Endothelial cell of hepatic sinusoid (primary cell): ENCODE measurements at regions not wholly inside any gene's neighbourhood (a gene's known extent, or its start where the extent isn't known, plus 50 kb on each side); places are given as distances from the start of the nearest gene placed in this dataset.

Experiments used
- in situ Hi-C: cut with HindIII; loops from 2 replicates; pipeline ENCODE4 v1.10.0; 2017; ENCODE audit warnings: low sequenced_read_pairs

DNA sequence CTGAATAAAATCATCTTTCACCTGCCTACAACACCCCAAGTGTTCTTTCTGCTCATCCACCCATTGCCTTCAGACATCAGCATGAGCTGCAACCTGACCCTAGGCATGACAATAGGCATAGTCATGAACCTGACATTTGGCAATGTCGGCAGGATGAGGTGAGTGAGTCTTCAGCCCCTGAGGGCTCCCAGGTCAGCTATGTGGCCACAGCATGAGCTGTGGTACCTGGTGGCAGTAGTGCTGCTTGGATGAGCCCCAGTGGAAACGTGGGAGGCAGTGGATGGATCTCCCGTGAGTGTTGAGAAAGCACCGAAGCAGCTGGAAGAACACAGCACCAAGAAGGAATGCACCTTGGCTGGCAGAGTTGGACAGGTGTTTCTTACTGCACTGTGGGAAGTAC lies 334.8 kb upstream of the FAR2 start:
- in situ Hi-C loops: no loop called here

DNA sequence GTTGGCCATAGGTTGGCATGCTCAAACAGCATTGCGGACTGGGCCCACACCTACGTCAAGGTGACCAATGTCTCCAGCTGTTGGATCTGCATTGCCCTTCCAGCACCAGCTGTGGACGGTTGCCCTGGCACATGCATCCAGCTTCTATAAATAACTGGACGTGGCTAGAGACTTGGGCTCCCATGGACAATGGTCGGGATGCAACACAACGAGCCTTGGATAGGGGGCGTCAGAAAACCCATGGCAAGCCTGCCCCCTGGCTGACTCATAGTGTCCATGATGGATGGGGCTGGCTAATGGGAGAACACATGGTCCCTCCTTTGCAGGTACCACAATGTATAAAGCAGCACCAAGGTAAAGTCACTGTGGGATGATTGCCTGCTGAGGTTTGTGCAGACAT lies 331.6 kb upstream of the FAR2 start:
- in situ Hi-C loops: no loop called here

DNA sequence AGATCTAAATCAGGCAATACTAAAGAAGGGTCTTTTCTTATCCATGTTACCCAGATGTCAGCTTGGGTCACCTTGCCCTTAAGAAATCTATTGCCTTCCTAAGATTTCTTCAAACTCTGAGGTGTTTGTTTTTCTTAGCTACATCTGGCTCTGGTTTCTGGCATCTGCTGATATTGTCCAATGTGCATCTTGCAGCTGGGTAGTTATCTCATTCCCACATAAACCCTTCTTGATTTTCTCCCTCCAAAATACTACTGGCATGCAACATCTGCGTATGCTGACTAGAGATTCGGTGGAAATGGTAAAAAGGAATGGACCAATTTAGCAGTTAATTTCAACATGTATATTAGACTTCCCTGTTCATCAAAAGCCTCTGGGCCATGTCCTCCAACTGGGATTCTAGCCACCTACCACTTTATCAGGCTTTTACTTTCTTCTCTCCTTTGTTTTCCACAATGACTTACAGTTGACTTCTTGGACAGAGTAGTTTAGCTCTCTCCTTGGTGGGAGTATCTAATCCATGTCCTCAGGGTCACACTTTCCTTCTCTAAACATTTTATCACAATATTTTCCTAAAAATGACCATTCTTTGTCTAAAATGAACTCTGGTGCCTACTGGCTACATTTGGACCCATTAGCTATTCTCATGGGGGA lies 324.8 kb upstream of the FAR2 start:
- in situ Hi-C loops: no loop called here

DNA sequence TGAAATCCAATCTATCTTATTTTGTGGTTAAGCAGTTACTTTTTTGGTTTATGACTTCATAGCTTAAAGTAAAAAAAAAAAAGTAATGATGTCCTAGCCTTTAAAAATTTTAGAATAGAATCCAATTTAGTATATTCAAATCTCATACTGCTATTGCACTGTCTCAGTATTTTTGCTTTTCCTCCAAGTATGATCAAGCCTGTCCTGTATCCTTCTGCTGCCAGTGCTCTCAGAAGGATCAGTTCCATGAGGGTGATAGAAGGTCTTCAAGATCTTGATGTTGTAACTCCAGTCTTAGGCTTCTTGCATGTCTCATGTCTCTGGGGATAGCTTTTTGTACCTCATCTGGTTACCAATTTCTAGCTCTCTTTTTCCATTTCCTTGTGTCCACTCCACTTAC lies 324.2 kb upstream of the FAR2 start:
- in situ Hi-C loops: no loop called here

DNA sequence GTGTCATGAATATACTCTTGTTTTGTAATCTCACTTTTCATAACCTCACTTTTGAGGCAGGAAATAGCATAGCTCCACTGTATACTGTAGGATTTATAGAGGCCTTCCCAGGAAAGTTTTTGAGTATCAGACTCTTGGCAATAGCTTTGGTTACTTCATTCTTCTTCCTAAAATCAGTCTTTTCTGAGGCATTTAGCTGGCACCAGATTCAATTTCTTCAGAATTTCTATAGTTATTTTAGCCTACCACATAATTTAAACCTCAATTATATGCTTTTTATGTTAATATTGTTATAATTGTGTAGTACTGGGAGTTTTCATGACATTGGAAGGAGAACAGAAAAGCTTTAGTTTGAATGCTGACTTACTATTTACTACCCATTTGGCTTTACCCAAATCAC lies 322.3 kb upstream of the FAR2 start:
- in situ Hi-C loops: no loop called here

DNA sequence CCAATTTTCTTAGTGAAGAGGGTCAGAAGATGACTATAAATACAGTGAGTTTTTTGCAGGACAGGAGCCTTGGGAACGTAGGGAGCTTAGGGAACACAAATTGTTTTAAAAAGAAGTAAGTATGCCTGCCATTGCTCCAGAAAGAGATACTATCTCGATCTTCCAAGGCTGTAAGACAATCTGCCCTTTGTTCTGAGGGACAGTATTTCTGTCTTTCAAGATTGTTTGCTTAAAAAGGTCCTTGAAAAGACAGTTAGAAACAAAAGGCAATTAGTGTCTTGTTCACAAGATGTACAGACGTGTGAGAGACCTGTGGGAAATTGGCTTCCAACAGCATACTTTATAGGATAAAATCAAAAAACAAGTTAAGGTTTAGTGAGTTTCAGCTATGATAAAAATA lies 321.2 kb upstream of the FAR2 start:
- in situ Hi-C loops: no loop called here

DNA sequence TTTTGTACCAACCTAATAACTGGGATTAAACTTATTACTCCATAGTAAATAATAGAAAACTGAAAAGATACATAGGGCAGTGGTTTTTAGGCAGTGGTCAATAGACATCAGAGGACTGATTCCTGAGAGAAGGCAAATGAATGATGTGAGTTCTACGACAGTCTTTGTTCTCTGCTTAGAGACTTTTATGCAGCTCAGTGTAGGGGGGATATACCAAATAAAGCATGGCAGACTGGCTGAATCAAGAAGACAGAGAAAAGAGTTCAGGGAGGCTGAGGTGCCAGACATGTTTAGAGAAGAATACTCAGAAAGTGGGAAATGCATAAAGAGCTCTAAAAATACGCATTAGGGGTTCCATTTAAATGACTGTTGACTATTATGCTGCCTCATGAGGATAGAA lies 320.8 kb upstream of the FAR2 start:
- in situ Hi-C loops: no loop called here

DNA sequence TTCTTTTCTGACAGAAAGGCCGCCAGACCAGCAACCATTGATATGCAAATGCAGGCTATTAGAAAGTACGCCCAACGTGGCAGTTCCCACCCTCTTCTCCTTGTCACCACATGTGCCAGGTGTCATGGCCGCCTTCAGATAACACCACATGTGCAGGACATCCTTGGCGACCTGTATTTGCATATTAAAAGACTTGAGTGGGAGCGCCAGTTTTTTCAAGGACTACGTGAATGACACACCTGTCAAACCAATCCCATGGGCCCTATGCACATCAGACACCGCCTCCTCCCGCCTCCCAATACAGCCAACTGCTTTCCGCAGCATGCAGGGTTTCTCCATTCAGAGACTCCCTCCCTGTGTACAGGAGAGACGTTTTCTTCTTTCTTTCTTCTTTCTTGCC lies 318.6 kb upstream of the FAR2 start:
- in situ Hi-C loops: loop anchor here (5.0 kb wide), 1 partner anchor 37 kb away; no protein-coding TSS in a partner anchor

DNA sequence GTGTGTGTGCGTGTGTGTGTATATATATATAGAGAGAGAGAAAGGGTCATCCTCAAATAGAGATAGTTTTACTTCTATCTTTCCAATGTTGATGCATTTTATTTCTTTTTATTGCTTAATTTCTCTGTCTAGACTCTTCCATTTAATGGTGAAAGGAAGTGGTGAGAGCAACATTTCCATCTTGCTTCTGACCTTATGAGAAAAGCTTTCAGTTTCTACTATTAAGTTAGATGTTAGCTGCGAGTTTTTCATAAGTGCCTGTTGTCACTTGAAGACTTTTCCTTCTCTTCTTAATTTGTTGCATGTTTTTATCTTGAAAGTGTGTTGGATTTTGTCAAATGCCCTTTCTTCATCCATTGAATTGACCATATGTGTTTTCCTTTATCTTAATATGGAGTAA lies 304.4 kb upstream of the FAR2 start:
- in situ Hi-C loops: no loop called here

DNA sequence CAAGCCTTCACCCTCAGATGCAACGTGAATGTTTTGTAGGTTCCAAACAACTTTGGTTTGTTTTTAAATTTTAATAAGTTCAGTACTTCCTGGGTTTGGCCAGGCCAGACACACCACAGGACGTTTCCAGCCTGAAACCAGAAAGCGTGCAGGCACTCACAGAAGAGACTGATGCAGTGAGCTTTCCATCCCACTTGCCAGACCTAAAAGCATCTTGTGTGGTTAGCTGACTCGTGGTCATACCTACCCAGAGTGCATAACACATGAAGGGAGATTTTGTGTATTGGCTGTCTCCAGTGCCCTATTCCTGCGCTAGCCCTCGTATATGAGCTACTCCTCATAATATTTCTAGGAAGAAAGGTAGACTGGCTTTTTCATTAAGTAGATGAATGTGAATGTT lies 297.3 kb upstream of the FAR2 start:
- in situ Hi-C loops: no loop called here

DNA sequence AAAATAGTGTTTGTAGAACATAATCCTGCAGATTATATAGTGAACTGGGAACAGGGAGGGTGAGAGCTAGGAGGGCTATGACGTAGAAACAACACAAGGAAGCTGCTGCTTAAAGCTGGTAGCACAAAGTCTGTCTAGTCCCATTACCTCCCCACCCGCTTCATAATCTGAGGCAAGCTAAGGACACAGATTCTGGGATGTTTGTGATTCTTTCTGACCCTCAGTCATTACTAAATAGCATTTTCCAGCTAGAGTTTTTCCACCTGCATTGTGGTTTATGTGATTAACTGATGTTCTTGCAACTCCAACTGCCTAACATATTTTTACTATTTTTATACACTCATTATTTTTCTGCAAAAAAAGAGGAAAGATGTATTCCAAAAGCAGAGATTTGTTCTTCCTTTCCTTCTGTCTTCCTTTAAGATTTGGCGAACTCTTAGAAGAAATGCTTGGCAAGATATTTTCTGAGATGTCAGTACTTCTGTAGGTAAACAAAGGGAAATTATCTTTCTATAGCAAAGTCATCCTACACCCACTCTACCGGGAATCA lies 293.2 kb upstream of the FAR2 start:
- in situ Hi-C loops: no loop called here

DNA sequence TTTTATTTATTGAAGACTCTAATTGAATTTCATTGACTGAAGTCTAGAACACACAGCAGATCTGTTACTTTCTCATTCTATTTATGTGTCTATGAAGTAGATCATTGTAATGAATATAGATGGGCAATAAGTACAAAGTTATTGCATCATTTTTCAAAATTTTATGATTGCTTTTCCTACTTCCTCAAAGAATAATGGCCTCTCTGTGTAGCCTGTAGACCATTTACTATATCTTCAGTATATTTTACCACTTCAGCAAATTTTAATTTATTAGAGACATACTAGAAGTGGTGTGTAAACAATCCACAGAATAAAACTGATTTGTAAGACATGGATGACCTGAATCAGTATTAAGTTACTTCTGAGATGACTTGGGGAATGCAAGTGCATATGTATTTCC lies 291.7 kb upstream of the FAR2 start:
- in situ Hi-C loops: no loop called here

DNA sequence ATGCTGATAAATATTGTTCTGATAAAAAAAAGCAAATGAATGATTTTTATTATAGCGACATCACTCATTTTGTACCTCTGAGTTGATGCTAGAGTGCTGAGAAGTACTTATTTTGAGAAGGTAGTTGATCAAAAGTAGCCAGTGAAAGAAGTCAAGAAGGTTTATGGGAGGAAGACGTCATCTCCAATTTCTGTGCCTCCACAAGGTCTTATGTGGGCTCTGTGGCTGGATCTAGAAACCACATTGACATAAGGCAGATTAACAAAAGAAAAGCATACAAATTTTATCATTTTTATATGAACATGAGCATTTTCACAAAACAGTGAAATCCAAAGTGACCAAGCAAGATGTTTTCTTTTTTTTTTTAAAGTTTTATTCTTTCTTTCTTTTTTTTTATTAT lies 289.5 kb upstream of the FAR2 start:
- in situ Hi-C loops: no loop called here

DNA sequence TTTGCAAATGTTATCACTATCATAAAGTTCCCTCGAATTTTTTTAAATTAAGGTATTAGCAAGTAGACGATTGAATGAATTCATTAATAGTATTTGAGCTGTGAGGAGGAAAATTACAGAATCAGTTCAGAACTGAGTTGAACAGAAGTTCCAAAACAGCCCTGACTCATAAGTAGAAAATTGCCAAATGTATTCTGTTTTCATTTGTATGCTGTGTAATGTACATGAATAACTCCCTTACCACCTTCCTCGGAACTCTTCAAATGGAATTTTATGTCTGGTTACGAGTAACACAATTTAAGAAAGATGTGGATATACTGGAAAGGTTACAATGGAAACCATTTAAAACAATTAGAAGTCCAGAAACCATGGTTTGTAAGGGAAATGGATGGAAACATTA lies 283.3 kb upstream of the FAR2 start:
- in situ Hi-C loops: loop anchor here (5.0 kb wide), 1 partner anchor 33 kb away; no protein-coding TSS in a partner anchor

DNA sequence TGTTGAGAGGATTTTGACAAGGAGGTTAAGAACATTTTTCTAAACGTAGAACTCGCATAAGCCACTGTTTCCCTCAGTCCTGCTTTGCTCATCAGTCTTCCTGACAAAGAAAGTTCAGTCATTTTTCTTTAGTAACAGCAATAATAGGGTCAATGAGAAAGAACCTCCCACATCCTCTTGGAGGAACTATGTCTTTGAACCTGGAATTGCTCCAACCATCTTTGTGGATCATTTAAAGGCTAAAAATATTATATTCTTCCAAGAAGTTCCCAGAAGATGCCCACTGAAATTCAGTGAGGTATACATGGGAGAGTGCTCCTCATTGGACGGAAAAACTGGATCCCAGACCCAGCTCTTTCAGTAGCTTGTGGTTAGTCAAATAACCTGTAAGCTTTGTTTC lies 282.8 kb upstream of the FAR2 start:
- in situ Hi-C loops: loop anchor here (5.0 kb wide), 1 partner anchor 34 kb away; no protein-coding TSS in a partner anchor

DNA sequence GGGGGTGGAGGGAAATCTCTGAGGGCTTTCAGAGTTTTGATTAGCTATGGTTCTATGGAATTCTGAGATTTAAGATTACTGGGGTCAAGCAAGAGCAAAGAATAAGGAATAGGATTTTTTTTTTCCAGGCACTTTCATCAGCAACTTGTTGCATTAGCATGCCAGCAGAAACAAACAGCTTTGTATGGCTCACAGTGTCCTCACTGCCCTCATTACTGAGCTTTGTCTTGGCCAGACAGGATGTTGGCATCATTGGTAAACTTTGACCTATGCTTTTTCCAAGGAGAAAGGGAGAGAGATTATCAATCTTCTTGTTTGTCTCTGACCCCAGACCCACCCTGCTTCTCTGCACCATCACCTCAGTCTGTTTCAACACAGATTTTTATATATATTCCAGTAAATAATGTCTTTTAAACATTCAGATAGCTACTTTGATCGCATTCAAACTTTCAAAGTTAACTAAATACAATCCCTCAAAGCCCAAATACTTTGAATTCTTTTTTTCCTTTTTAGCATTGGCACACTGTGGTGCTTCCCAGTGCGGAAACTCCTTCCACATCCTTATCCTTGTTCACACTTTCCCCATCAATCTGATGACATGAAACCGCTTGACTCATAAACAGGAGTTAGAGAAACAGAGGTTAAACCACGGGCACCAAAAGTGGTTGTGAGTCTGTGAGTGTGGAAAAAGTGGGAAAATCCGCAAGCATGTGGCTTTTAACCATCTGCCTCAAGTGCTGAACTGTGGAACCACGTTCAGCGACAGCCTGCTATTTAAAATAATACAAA lies 282.2 kb upstream of the FAR2 start:
- in situ Hi-C loops: loop anchor here (5.0 kb wide), 1 partner anchor 35 kb away; no protein-coding TSS in a partner anchor

DNA sequence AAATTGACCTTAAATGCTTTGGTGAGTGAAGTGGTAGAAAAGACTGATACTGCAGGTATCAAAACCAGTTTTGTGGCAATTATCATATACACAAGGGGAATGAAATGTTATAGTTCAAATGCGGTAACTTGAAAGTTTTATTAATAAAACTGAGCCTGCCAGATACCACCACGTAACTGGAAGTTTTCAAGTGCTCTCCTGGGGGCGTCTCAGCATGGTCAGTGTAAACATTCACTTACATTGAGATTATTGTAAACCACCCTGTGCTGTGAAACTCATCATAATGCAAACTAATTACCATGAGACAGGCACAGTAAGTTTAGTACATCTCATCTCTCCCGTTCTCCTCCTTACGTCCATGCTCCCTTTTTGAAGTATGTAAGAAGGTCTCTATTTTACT lies 280.7 kb upstream of the FAR2 start:
- in situ Hi-C loops: loop anchor here (5.0 kb wide), 1 partner anchor 36 kb away; no protein-coding TSS in a partner anchor

DNA sequence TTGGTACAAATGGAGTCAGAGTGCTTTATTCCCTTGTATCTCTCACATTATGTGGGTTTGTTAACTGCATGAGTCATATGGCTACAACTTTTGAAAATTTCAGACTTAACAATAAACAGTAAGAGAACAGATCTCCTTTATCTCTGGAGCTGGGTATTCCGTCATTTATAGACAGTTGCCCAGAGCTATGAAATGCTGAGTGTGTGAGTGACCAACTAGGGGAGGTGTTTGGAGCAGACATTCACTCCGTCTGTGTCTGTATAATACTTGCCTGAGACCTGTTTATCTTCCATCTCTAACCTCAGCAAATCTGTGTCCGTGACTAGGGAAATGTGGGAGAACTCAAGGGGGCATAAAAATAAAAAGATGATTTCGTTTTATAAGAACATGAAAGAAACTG lies 279.9 kb upstream of the FAR2 start:
- in situ Hi-C loops: loop anchor here (5.0 kb wide), 1 partner anchor 37 kb away; no protein-coding TSS in a partner anchor

DNA sequence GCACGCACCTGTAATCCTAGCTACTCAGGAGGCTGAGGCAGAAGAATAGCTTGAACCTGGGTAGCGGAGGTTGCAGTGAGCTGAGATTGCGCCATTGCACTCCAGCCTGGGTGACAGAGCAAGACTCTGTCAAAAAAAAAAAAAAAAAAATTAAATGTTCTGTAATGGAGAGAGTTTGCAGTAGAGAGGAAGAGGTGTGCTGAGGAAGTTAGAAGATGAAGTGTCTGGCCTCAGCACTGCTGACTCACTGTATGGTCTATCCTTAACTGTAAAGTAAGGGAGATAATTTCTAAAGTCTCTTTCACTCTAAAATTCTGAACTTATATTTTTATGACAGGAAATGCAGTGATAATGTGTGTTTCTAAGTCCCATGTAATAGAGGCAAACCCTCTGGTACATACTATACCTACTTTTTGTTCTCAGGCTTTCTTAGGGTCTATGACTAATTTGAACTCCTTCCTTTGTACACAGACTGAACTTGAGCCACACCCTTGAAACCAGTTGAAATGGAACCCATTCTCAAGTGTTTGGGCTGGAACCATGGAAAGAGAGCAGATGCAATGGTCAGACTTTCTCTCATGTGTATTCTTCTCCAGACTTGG lies 278.1 kb upstream of the FAR2 start:
- in situ Hi-C loops: no loop called here

DNA sequence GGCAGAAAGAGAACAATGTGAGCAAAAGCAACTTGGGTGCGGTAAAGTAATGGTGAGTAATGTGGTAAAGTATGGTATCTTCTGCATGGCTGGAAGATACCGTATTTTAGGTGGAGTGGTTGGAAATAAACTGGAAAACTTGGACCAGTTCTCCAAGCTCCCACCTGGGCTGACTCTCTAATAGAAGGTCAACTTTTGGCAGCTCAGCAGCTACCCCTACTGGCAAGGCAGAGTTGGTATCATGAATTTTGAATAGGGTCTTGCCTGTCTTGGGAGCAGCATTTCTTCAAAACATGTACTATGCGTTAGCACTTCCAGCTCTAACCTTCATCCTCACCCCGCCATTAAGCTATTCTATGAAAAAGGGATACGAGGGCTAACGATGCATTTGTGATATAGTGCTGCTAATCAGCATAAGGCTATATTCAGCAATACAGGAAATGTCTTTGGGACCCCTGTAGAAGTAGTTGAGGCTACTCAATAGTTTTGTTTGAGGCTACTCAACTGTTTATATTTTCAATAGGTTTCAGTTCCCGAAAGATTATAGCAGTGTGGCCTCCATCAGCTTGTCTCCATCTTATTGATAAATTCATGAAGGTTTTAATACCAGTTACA lies 276.3 kb upstream of the FAR2 start:
- in situ Hi-C loops: no loop called here

DNA sequence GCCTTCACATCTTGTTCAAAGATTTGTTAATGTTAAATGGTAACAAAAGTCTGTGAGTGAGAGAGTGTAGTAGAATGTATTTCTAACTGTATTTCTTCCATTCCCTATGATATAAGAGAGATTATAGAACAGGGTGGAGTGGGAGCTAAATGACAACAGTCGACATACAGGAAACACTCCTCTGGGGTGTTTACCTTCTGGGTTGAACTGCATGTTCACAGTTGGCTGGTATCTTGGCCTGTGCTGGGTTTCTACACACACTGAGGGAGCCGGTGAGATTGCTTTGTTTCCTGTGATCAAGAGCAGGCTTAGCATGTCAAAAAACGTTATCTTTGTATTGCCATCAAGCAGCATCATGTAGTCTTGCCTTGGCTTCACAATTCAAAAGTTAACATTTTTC lies 274.3 kb upstream of the FAR2 start:
- in situ Hi-C loops: no loop called here
